OCI-LY7 (cell line): ENCODE measurements at regions not wholly inside any gene's neighbourhood (a gene's known extent, or its start where the extent isn't known, plus 50 kb on each side); places are given as distances from the start of the nearest gene placed in this dataset.

ENCODE experiments used
- EZH2phosphoT487 ChIP-seq: fragments of 200-600 bp; sonication (generic); IDR thresholded peaks from 2 replicates; pipeline ENCODE4 v1.6.1; 2018; ENCODE audit warnings: low read depth, borderline replicate concordance, mild to moderate bottlenecking, mixed run types, antibody characterized with exemption, low read length, moderate library complexity, mixed read lengths
- TF ChIP-seq, protein P1 (sequence below): fragments of 200-600 bp; sonication (generic); conservative IDR thresholded peaks from 2 replicates; pipeline ENCODE4 v1.5.1; 2014; ENCODE audit warnings: mild to moderate bottlenecking, antibody characterized with exemption, low read length, moderate library complexity, mixed read lengths

DNA sequence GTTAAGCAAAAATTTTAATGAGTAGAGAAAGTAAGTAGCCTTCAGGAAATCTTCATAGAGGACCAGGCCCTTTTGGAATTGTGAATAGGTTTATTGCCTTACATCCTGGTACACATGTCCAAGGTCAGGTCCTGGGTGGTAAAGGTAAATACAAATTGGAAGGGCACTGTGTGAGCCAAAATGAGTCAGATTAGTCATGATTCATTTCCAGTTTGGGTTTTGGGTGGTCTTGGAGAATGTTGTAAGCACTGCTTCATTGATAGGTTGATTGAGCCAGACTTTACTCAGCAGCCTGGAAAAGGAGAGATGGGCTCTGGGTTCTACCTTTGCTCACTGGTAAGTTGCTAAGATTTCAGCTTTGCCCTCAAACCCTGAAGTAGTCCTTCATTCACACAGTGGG lies 82.5 kb upstream of the ZNF169 start:
- TF ChIP-seq, protein P1, sequence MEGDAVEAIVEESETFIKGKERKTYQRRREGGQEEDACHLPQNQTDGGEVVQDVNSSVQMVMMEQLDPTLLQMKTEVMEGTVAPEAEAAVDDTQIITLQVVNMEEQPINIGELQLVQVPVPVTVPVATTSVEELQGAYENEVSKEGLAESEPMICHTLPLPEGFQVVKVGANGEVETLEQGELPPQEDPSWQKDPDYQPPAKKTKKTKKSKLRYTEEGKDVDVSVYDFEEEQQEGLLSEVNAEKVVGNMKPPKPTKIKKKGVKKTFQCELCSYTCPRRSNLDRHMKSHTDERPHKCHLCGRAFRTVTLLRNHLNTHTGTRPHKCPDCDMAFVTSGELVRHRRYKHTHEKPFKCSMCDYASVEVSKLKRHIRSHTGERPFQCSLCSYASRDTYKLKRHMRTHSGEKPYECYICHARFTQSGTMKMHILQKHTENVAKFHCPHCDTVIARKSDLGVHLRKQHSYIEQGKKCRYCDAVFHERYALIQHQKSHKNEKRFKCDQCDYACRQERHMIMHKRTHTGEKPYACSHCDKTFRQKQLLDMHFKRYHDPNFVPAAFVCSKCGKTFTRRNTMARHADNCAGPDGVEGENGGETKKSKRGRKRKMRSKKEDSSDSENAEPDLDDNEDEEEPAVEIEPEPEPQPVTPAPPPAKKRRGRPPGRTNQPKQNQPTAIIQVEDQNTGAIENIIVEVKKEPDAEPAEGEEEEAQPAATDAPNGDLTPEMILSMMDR: no peak
- no peak for TF ChIP-seq EZH2phosphoT487
